CD4-positive, alpha-beta T cell (primary cell): ENCODE measurements at regions not wholly inside any gene's neighbourhood (a gene's known extent, or its start where the extent isn't known, plus 50 kb on each side); places are given as distances from the start of the nearest gene placed in this dataset.

Experiments used
- ATAC-seq: fragments of 200-7000 bp; cut with Tn5 transposase; one replicate; pipeline ENCODE4 v1.10.0; 2022; ENCODE audit warnings: mild to moderate bottlenecking; ENCODE audit not compliant: poor library complexity
- CTCF ChIA-PET: fragments of 350-600 bp; sonication (Branson Sonifier 250); formaldehyde crosslinking; loops from one replicate; lab custom pipeline; 2021; ENCODE audit warnings: antibody characterized with exemption, inconsistent platforms; lab: Charles Lee
- POLR2A ChIA-PET: fragments of 350-600 bp; sonication (Branson Sonifier 250); formaldehyde crosslinking; loops from one replicate; lab custom pipeline; 2021; ENCODE audit warnings: antibody characterized with exemption, inconsistent platforms; lab: Charles Lee
- DNase-seq, 14 experiments: peaks; one replicate each; pipeline ENCODE4 v3.0.0-alpha.2; 2013 to 2020; ENCODE audit warnings: mixed read lengths in 2 of 14
- H3K27ac ChIP-seq, 2 donors: one replicate each; pipeline versions ENCODE4 v1.5.1 to v1.7.0; 2013; ENCODE audit warnings: low read length in 2 of 2, low read depth in 1 of 2, mild to moderate bottlenecking in 1 of 2
- H3K27me3 ChIP-seq, 2 experiments: 1 replicate in 1 of 2; 2 replicates in 1 of 2; pipeline versions ENCODE4 v1.6.1 to v1.7.0; 2013; ENCODE audit warnings: low read length in 2 of 2, control low read depth in 1 of 2, mild to moderate bottlenecking in 1 of 2, moderate library complexity in 1 of 2; ENCODE audit not compliant: insufficient read depth in 2 of 2, control insufficient read depth in 1 of 2
- H3K36me3 ChIP-seq: one replicate; pipeline ENCODE4 v1.6.1; 2013; ENCODE audit warnings: low read length, control low read depth; ENCODE audit not compliant: insufficient read depth
- H3K4me1 ChIP-seq: one replicate; pipeline ENCODE4 v1.6.1; 2013; ENCODE audit warnings: low read length, control low read depth; ENCODE audit not compliant: insufficient read depth
- H3K4me3 ChIP-seq: one replicate; pipeline ENCODE4 v1.5.1; 2013; ENCODE audit warnings: mild to moderate bottlenecking, low read length, moderate library complexity
- H3K9me3 ChIP-seq, 2 experiments: 1 replicate in 1 of 2; 2 replicates in 1 of 2; pipeline versions ENCODE4 v1.6.1 to v1.7.0; 2013; ENCODE audit warnings: low read length in 2 of 2, mild to moderate bottlenecking in 2 of 2, control low read depth in 1 of 2, moderate library complexity in 1 of 2; ENCODE audit not compliant: control insufficient read depth in 1 of 2, insufficient read depth in 1 of 2
- H3K27ac Mint-ChIP-seq: one replicate; pipeline ENCODE4 v1.8.0; 2020; ENCODE audit warnings: mixed read lengths
- H3K27me3 Mint-ChIP-seq: one replicate; pipeline ENCODE4 v1.8.0; 2021; ENCODE audit warnings: mixed read lengths
- H3K36me3 Mint-ChIP-seq: one replicate; pipeline ENCODE4 v1.8.0; 2021; ENCODE audit warnings: low read depth, mixed read lengths
- H3K4me1 Mint-ChIP-seq: one replicate; pipeline ENCODE4 v1.8.0; 2021; ENCODE audit warnings: low read depth, mixed read lengths
- H3K4me3 Mint-ChIP-seq: one replicate; pipeline ENCODE4 v1.8.0; 2020; ENCODE audit warnings: mild to moderate bottlenecking, mixed read lengths
- H3K9me3 Mint-ChIP-seq: one replicate; pipeline ENCODE4 v1.8.0; 2020; ENCODE audit warnings: mixed read lengths
- intact Hi-C, 2 experiments: fragments of 100-400 bp; cut with DNase I in 1 of 2; cut with micrococcal nuclease in 1 of 2; formaldehyde crosslinking; loops; one replicate each; pipeline versions ENCODE4 v1.15.1 to v1.9.0; 2023 to 2025; cut with DNase I, micrococcal nuclease
- TF ChIP-seq, protein P1 (sequence below): fragments of 200-600 bp; IDR thresholded peaks from one replicate; pipeline ENCODE4 v1.8.0; 2022; ENCODE audit warnings: antibody characterized with exemption, mild to moderate bottlenecking

DNA sequence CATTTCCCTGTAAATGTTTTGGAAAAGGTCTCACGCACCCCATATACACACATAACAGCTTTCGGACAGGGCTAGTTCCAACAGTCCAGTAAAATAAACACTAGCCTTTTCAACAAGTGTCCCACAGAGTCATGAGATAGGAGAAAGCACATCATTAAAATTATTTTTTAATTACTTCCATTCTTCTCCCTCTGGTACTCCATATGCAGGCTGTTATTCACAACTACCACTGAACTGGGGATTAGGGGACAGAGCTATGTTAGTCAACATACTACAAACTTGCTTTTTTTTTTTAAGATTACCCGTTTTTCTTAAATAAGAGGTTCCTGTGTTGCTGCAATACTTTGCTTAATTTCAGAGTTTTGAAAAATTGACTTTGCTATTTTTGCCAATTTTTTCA, 576.6 kb upstream of the KCND2 start:
- TF ChIP-seq, protein P1, sequence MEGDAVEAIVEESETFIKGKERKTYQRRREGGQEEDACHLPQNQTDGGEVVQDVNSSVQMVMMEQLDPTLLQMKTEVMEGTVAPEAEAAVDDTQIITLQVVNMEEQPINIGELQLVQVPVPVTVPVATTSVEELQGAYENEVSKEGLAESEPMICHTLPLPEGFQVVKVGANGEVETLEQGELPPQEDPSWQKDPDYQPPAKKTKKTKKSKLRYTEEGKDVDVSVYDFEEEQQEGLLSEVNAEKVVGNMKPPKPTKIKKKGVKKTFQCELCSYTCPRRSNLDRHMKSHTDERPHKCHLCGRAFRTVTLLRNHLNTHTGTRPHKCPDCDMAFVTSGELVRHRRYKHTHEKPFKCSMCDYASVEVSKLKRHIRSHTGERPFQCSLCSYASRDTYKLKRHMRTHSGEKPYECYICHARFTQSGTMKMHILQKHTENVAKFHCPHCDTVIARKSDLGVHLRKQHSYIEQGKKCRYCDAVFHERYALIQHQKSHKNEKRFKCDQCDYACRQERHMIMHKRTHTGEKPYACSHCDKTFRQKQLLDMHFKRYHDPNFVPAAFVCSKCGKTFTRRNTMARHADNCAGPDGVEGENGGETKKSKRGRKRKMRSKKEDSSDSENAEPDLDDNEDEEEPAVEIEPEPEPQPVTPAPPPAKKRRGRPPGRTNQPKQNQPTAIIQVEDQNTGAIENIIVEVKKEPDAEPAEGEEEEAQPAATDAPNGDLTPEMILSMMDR, result no peak
- Histone ChIP-seq H3K27me3 (no peaks in the 10 kb centered on the region), H3K36me3 (no peaks in the 10 kb centered on the region), H3K4me3 (no peak overlapping the region), H3K4me1 (no peaks in the 10 kb centered on the region), H3K9me3 (peaks cover 0 to 7% of the 10 kb centered on the region in 2 experiments), H3K27ac (no peak overlapping the region)
- ChIA-PET CTCF (no interaction called here), POLR2A (no interaction called here)
- no peak for ATAC-seq
- no peak overlapping the region for H3K27ac Mint-ChIP-seq
- no peaks in the 10 kb centered on the region for H3K27me3 Mint-ChIP-seq
- no peaks in the 10 kb centered on the region for H3K36me3 Mint-ChIP-seq
- H3K9me3 Mint-ChIP-seq, result peaks cover 11% of the 10 kb centered on the region
- no peak overlapping the region for H3K4me3 Mint-ChIP-seq
- no peak for DNase-seq
- intact Hi-C loops, result no loop called here
- H3K4me1 Mint-ChIP-seq, result no peaks in the 10 kb centered on the region

DNA sequence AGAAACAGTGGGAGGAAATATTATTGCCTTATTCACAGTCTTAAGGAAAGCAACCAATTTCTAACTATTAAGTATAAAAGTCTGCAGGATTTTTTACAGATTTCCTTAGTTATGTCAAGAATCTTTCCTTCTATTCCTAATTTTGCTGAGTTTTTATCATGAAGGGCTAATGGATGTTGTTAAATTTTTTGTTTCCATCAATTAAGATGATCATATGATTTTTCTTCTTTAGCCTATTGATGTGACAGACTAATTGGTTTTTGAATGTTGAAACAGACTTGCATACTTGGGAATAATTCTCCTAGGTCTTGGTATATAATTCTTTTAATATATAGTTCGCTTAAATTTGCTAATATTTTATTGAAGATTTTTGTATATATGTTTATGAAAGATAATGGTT, 569.1 kb upstream of the KCND2 start:
- Histone ChIP-seq H3K4me3 (no peak overlapping the region), H3K36me3 (no peaks in the 10 kb centered on the region), H3K9me3 (no peaks in the 10 kb centered on the region), H3K4me1 (no peaks in the 10 kb centered on the region), H3K27ac (no peak overlapping the region), H3K27me3 (no peaks in the 10 kb centered on the region)
- ChIA-PET POLR2A (no interaction called here), CTCF (no interaction called here)
- Mint-ChIP-seq H3K27ac (no peak overlapping the region), H3K9me3 (peaks cover 4% of the 10 kb centered on the region), H3K4me3 (no peak overlapping the region), H3K27me3 (no peaks in the 10 kb centered on the region), H3K4me1 (no peaks in the 10 kb centered on the region), H3K36me3 (no peaks in the 10 kb centered on the region)
- TF ChIP-seq, protein P1, result no peak
- intact Hi-C loops, result no loop called here
- no peak for DNase-seq
- no peak for ATAC-seq

DNA sequence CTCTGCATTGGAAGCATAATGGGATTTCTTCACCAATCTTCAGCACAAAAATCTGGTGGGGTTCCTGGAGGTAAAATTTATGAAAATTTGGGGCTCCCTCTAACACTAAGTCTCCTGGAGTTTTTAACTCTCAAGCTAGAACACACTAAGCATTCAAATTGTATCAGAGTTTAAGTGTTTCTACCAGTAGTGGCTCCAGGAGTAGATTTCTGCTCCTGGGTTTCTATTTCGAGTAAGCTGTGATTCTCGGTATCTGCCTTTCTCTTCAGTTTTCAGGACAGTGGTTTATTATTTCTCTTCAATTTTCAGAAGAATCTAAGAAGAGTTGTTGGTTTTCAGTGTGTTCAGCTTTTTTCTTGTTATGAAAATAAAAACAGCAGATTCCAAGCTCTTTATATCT, 566.4 kb upstream of the KCND2 start:
- H3K4me1 ChIP-seq, result no peaks in the 10 kb centered on the region
- peaks cover 0 to 2% of the 10 kb centered on the region in 2 experiments for H3K9me3 ChIP-seq
- Mint-ChIP-seq H3K9me3 (peaks cover 7% of the 10 kb centered on the region), H3K27ac (no peak overlapping the region), H3K4me1 (no peaks in the 10 kb centered on the region), H3K4me3 (no peak overlapping the region), H3K36me3 (no peaks in the 10 kb centered on the region), H3K27me3 (no peaks in the 10 kb centered on the region)
- CTCF ChIA-PET, result no interaction called here
- H3K36me3 ChIP-seq, result no peaks in the 10 kb centered on the region
- no peak overlapping the region for H3K4me3 ChIP-seq
- DNase-seq (no peak), ATAC-seq (no peak)
- TF ChIP-seq, protein P1, result no peak
- POLR2A ChIA-PET, result no interaction called here
- intact Hi-C loops, result no loop called here
- H3K27me3 ChIP-seq, result no peaks in the 10 kb centered on the region
- no peak overlapping the region for H3K27ac ChIP-seq
